ENCODE measurements at regions not wholly inside any gene's neighbourhood (a gene's known extent, or its start where the extent isn't known, plus 50 kb on each side); places are given as distances from the start of the nearest gene placed in this dataset.

DNA sequence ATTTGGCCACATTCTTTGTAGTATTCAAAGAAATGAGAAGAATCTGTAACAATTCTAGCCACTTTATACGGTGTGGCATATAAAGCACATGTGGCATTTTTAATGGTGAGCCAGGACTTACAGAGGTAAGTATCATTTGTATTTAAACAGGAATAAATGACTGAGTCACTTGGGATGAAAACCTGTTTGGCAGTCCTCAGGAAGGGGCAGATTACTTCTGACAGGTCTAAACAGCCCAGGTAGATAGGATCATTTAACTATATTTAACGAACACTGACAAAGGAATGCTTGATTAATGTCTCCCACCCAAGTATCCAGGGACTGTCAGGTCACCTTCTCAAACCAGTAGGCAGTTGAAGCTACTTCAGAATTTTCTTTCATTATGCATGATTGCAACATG, 241.5 kb upstream of the SATB1 start:
- DNase-seq, result no peak

DNA sequence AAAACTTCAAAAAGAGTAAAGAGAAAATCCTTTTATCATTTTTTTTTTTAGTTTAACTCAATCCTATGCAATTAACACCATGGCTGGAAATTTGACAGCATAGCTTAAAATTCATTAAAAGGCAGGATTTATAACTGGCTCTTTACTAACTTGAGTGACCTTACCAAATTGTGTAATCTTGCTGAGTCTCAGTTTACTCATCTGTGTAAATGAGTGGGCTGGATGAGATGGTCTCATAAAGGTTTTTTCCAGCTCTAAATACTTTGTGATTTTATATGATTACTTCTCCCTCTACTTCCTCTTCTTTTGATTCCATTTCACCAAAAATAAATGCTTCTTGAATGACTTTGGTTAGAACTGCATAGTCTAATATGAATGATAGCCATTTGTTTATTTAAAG, 234.9 kb upstream of the SATB1 start:
- DNase-seq, result no peak

GRCh38 chr3:18657858-18658820, 233.0 kb upstream of the SATB1 start:
- no peak for DNase-seq

DNA sequence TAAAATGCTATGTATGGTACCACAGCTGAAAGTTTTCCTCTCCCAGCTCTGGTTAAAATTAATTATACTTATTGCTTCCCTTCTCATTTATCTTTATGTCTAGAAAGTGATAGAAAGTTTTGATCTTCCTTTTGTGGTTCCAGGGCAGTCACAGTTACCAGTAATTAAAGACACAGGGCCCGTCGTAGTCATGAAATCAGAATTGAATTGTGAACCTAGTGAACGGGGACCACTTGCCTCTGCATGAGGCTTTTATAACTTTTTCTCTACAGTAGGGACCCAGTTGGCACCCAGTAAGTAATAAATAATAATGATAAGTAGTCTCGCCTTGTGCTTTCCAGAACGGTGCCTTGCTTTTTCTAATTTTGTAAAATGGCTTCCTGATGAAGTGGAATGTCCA, 231.7 kb upstream of the SATB1 start:
- DNase-seq, result no peak

- no peak for DNase-seq
These were observed 231.3 kb upstream of the SATB1 start for GRCh38 chr3:18656410-18656809.

GRCh38 chr3:18655827-18656226, 230.7 kb upstream of the SATB1 start:
- DNase-seq, result no peak

DNA sequence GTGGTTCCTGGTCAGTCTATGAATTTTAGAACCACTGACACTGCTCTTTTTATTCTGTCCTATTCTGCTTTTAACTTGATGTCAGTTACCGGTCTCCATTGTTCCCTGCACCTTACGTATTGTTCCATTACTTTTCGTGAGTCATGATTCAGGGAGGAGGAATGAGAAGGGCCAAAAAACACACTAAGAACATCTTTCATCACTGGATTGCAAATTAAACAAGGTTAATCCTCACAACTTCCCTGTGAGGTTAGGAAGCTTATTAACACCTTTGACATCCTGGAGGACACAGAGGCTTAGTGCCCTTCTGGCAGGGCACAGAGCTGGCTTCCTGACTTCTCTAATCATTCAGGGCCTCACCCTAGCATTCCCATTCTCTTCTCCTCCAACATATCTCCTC, 227.6 kb upstream of the SATB1 start:
- DNase-seq, result no peak

DNA sequence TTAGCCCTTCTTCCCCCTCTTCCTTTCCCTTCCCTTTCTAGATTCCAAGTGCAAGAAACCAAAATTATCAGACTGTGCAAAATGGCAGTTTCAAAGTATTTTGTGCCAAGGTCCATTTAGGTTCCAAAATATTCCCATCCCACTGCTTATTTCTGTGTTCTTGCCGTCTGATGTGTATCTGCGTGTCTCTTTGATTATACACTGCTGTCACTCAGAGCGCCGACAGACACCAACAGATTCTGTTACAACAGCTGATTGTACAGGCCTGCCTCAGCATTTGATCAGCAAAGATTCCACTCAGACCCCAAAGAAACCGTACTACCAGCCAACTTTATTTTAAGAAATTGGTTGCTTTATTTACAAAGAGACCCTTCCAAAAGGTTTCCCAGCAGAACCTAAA, 225.6 kb upstream of the SATB1 start:
- DNase-seq, result no peak

DNA sequence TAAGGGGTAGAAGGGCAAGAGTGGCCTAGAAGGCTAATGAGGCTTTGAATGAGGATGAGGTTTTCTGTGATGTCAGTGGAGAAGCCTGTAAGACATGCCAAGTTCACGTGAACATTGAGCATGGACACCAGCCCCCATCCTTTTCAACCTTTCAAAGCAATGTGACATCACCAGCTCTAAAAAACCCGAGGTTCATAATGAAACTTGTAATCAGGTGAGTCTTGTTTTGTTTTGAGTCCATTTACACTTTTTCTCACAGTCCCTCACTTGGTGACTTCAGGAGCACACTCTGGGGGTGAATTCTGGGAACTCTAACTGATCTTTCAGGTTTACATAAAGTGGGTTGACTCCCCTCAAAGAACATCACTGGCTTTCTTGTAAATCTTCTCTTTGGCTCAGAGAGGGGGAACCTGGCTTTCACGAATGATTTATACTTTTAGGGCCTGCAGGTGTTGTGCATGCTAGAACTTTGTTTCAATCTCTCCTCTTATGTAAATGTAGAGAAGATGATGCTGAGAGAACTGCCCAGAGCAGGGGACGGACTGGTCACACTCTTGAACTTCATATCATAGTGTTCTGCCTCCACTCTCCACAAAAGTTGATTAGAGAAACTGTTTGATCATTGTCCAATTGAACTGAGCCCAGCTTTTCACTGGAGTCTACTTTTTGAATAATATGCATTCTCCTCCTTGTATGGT, 224.7 kb upstream of the SATB1 start:
- DNase-seq, result no peak

- DNase-seq, result no peak
These were observed 223.8 kb upstream of the SATB1 start for GRCh38 chr3:18648868-18649462.

GRCh38 chr3:18648159-18648558, 223.0 kb upstream of the SATB1 start:
- DNase-seq, result no peak

GRCh38 chr3:18645619-18646018, 220.5 kb upstream of the SATB1 start:
- no peak for DNase-seq

- no peak for DNase-seq
These were observed 218.1 kb upstream of the SATB1 start for GRCh38 chr3:18643281-18643680.

DNA sequence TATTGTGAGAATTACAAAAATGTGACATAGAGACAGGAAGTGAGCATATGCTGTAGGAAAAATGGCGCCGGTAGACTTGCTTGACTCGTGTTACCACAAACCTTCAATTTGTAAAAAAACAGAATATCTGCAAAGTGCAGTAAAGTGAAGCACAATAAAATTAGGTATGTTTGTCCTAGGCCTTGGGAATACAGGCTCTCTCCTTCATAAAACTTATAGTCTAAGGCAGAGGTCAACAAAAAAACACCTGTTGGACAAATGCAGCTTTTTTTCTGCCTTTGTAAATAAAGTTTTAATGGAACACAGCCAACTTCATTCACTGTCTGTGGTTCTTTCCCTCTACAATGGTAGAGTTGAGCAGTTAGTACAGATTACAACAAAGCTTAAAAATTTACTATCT, 216.8 kb upstream of the SATB1 start:
- no peak for DNase-seq

GRCh38 chr3:18635215-18635614, 210.1 kb upstream of the SATB1 start:
- no peak for DNase-seq

DNA sequence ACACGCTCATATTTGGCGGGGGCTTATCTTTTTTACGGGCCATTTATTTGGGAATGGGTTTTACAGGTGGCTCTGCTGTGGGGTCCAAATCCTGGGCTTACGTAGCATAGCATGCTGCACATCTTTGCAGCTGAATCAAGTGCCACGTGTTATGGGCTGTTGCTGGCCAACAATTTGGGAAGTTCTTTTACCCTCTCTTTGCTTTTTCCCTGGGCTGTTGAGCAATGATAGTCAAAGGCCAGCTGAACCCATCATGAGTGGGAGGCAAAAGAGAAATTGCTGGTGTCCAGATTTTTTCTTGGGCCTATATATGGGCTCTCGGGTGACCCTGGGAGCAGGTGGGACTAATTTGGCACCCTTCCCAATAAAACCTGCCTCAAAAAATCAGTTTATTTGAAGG, 209.3 kb upstream of the SATB1 start:
- DNase-seq, result no peak

DNA sequence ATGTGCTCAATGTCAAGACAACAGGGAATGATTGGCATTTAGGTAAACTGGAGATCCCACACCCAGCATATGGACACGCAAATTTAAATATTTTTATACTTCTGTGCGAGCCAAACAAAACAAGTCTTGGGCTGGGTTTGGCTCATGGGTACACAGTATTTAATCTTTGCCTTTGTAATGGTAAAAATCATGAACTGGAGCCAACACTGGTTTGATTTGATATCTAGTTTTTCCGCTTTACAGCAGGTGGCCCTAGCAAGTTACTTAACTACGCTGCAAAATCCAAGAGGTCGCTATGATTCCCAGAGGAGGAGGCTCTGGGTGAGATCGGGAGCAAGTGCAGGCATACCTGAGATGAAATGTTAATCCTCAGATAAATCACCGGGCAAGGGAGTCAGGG, 207.9 kb upstream of the SATB1 start:
- no peak for DNase-seq

- no peak for DNase-seq
These were observed 205.2 kb upstream of the SATB1 start for GRCh38 chr3:18630295-18630694.

GRCh38 chr3:18625085-18625484, 199.9 kb upstream of the SATB1 start:
- DNase-seq, result no peak

DNA sequence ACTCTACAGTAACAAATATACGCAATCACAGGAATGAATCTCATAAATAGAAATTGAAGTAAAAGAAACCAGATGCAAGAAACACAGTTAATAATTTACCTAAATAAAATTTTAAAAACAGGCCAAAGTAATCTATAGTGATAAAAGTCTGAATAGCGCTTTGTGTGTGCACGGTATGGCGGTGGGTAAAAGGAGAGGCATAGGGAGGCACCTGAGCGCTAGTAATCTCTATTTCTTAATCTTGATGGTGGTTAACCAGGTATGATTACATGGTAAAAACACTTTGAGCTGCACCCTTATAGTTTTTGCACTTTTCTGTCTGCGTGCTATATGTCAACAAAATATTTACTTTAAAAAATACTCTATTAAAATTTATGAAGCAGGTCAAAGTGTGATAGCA, 198.1 kb upstream of the SATB1 start:
- DNase-seq, result no peak

DNA sequence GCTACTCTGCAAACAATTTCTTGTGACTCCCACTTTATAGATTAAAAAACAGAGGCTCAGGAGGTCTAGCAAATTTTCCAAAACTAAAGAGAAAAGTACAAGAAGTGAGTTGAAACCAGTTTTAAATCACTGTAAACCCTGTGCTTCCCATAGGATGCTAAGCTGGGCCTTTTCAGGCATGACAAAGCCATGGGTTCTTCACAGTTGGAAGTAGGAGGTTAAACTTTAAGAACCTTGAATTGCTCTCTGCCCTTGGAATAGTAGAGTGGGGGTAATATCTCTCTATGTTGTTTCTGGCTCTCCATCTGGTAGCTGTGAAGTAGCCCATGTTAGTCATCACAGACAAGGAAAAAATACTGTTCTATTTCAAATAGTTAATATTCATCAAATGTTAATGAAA, 193.6 kb upstream of the SATB1 start:
- no peak for DNase-seq

- no peak for DNase-seq
These were observed 186.9 kb upstream of the SATB1 start for GRCh38 chr3:18611991-18612390.

DNA sequence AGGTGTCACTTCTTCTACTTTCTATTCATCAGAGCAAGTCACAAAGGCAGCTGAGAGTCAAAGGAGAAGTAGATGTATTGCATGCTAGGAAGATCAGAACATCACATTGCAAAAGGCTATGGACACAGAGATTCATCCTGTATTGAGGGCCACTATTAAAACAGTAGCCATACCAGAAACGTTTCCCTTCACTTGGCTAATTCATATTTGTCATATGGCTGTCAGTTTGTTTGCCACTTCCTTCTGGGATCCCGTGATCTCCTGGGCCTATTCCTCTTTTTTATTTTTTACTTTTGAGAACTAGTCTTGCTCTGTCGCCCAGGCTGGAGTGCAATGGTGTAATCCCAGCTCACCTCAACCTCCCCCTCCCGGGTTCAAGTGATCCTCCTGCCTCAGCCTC, 184.0 kb upstream of the SATB1 start:
- DNase-seq, result no peak

- DNase-seq, result no peak
These were observed 172.8 kb upstream of the SATB1 start for GRCh38 chr3:18597919-18598318.

Data from NCI-H446 (cell line).